EH (cell line): ENCODE measurements at regions not wholly inside any gene's neighbourhood (a gene's known extent, or its start where the extent isn't known, plus 50 kb on each side); places are given as distances from the start of the nearest gene placed in this dataset.

Experiments
- DNase-seq: peaks from one replicate; pipeline ENCODE4 v3.0.0-alpha.2; 2015; ENCODE audit warnings: low read depth

- DNase-seq: no peak
Observed at GRCh38 chr4:181564625-181565024, 678.6 kb upstream of the TENM3 start.

- peak; percentile 57 for DNase-seq
Observed at GRCh38 chr4:181566490-181566889, 676.7 kb upstream of the TENM3 start.

- DNase-seq: peak; percentile 69
Observed at GRCh38 chr4:181569553-181569952, 673.6 kb upstream of the TENM3 start.

- no peak for DNase-seq
Observed at GRCh38 chr4:181578911-181579310, 664.3 kb upstream of the TENM3 start.

GRCh38 chr4:181579486-181579885 lies 663.7 kb upstream of the TENM3 start:
- DNase-seq: no peak

GRCh38 chr4:181581983-181582382 lies 661.2 kb upstream of the TENM3 start:
- no peak for DNase-seq

- DNase-seq: no peak
Observed at GRCh38 chr4:181582595-181582994, 660.6 kb upstream of the TENM3 start.

GRCh38 chr4:181588733-181589302 lies 654.4 kb upstream of the TENM3 start:
- DNase-seq: no peak

GRCh38 chr4:181592221-181592745 lies 650.9 kb upstream of the TENM3 start:
- peak; percentile 34 for DNase-seq

- no peak for DNase-seq
Observed at GRCh38 chr4:181593703-181594102, 649.5 kb upstream of the TENM3 start.

GRCh38 chr4:181594188-181594587 lies 649.0 kb upstream of the TENM3 start:
- no peak for DNase-seq

- no peak for DNase-seq
Observed at GRCh38 chr4:181595716-181596115, 647.5 kb upstream of the TENM3 start.

GRCh38 chr4:181597766-181598165 lies 645.4 kb upstream of the TENM3 start:
- DNase-seq: peak; percentile 57

- DNase-seq: no peak
Observed at GRCh38 chr4:181599134-181599533, 644.1 kb upstream of the TENM3 start.

GRCh38 chr4:181601103-181601502 lies 642.1 kb upstream of the TENM3 start:
- DNase-seq: peak; percentile 52

- DNase-seq: no peak
Observed at GRCh38 chr4:181604546-181604945, 638.7 kb upstream of the TENM3 start.

- no peak for DNase-seq
Observed at GRCh38 chr4:181606300-181606699, 636.9 kb upstream of the TENM3 start.

GRCh38 chr4:181608181-181608580 lies 635.0 kb upstream of the TENM3 start:
- DNase-seq: no peak

GRCh38 chr4:181611033-181611711 lies 632.0 kb upstream of the TENM3 start:
- DNase-seq: no peak

GRCh38 chr4:181611946-181612600 lies 631.1 kb upstream of the TENM3 start:
- DNase-seq: no peak

- no peak for DNase-seq
Observed at GRCh38 chr4:181613200-181613599, 630.0 kb upstream of the TENM3 start.

- no peak for DNase-seq
Observed at GRCh38 chr4:181618038-181618618, 625.1 kb upstream of the TENM3 start.

GRCh38 chr4:181618896-181619295 lies 624.3 kb upstream of the TENM3 start:
- no peak for DNase-seq
